Activated CD8-positive, alpha-beta T cell treated with anti-CD3 and anti-CD28 coated beads, Interleukin-2, amount 10 ng/mL, durations not matched to agents 7 days and 5 days (primary cell): ENCODE measurements at regions not wholly inside any gene's neighbourhood (a gene's known extent, or its start where the extent isn't known, plus 50 kb on each side); places are given as distances from the start of the nearest gene placed in this dataset.
"Not testable (repeated sequence)": the region's sequence is repeated elsewhere in the genome, so short reads cannot be mapped to it uniquely, and the experiment has no call there.

Experiments used
- ATAC-seq: fragments of 150-1000 bp; cut with Tn5 transposase; one replicate; pipeline ENCODE4 v1.10.0; 2021; ENCODE audit warnings: moderate library complexity
- CTCF ChIA-PET: fragments of 350-600 bp; sonication (Branson Sonifier 250); formaldehyde crosslinking; loops from one replicate; lab custom pipeline; 2021; ENCODE audit warnings: antibody characterized with exemption; lab: Charles Lee
- POLR2A ChIA-PET: fragments of 350-600 bp; sonication (Branson Sonifier 250); formaldehyde crosslinking; loops from one replicate; lab custom pipeline; 2021; ENCODE audit warnings: antibody characterized with exemption; lab: Charles Lee
- DNase-seq: peaks from one replicate; pipeline ENCODE4 v3.0.0-alpha.2; 2020
- H3K27ac Mint-ChIP-seq: one replicate; pipeline ENCODE4 v1.8.0; 2021; ENCODE audit warnings: mild to moderate bottlenecking, mixed read lengths
- H3K27me3 Mint-ChIP-seq: one replicate; pipeline ENCODE4 v1.8.0; 2021; ENCODE audit warnings: low read depth, mixed read lengths
- H3K36me3 Mint-ChIP-seq: one replicate; pipeline ENCODE4 v1.8.0; 2021; ENCODE audit warnings: low read depth, mixed read lengths
- H3K4me1 Mint-ChIP-seq: one replicate; pipeline ENCODE4 v1.8.0; 2021; ENCODE audit warnings: low read depth, mixed read lengths
- H3K4me3 Mint-ChIP-seq: one replicate; pipeline ENCODE4 v1.8.0; 2021; ENCODE audit warnings: mild to moderate bottlenecking, mixed read lengths
- H3K9me3 Mint-ChIP-seq: one replicate; pipeline ENCODE4 v1.8.0; 2022; ENCODE audit warnings: mixed read lengths; ENCODE audit not compliant: insufficient read depth

DNA sequence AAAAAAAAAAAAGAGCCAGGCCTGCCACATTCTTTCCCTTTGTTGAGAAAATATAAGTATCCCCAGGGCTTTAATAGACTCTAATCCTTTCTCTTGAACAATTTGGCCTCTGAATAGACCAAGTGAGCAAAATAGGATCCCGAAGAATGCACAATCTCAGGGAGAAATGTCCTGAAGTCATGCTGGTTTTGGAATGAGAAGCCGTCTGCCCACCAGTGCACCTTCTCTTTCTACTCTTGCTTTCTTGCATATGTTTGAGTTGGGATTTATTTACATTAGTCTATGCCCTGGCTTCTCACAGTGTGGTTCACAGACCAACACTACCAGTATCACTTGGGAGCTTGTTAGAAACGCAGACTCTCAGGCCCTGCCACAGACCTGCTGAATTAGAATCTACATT lies 153.0 kb downstream of the ZNF621 start:
- no peaks in the 10 kb centered on the region for H3K4me1 Mint-ChIP-seq
- ATAC-seq (no peak), DNase-seq (no peak)
- H3K36me3 Mint-ChIP-seq = no peaks in the 10 kb centered on the region
- no peaks in the 10 kb centered on the region for H3K9me3 Mint-ChIP-seq
- CTCF ChIA-PET = no interaction called here
- POLR2A ChIA-PET = no interaction called here
- peaks cover 20% of the 10 kb centered on the region for H3K27me3 Mint-ChIP-seq
- H3K27ac Mint-ChIP-seq = no peak overlapping the region
- H3K4me3 Mint-ChIP-seq = no peak overlapping the region

DNA sequence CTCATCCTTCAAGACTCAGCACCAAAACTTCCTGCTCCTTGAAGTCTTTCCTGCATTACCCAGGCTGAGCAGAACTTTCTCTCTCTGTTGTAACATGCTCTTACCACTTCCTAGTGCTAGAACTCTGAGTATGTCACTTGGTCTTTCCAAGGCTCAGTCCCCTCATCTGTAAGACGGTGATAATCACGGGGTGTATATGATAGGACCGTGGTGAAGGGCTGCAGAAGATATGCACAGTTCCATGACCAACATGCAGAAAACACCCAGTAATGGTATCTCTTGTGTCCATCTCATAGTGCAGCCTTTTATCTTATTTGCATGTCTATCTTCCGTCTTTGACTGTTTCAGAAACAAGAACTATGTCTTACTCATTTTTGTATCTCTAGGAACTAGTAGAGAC lies 154.5 kb downstream of the ZNF621 start:
- H3K27me3 Mint-ChIP-seq = peaks cover 13% of the 10 kb centered on the region
- H3K9me3 Mint-ChIP-seq = no peaks in the 10 kb centered on the region
- ChIA-PET POLR2A (no interaction called here), CTCF (no interaction called here)
- no peaks in the 10 kb centered on the region for H3K4me1 Mint-ChIP-seq
- no peak for DNase-seq
- H3K4me3 Mint-ChIP-seq = no peak overlapping the region
- no peaks in the 10 kb centered on the region for H3K36me3 Mint-ChIP-seq
- ATAC-seq = no peak
- no peak overlapping the region for H3K27ac Mint-ChIP-seq

DNA sequence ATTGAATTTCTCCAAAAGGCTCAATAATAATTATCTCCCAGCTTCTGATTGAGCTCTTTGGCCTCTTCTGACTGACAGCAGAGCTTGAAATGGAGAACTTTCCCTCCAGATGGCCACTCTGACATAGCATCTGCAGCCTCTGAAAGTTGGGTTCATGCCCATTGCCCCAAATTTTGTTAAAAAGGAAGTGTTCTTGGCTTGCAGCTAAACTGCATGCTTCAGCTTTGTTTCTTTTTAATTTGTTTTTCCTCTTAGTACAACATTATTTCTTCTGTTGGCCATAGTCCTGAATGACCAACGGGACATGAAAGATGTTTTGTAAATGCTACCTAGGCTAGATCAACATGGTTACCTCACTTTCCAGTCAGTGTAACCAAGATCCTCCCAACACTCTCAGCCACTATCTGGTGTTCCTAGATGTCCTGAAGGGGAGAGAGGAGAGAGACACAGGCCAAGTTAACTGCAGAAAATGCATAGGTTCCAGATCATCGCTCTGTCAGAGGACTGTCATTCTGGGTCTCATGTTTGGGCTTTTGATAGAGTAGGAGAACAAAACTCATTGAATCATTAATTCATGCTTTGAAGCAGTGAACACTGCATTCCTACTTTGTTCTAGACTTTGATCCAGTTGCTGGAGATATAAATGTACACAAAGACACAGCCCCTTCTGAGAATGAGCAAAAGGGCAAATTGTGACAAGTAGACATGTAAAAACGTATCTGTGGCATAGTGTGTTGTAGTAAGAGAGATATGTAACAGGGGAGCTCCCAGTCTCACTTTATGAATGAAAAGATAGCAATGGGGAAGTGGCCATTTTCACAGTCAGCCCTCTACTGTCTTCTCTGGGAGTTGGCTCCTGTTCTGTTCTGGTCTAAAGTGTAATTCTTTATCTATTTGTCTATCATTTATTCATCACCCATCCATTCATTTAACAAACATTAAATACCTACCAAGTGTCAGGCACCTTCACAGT lies 156.2 kb downstream of the ZNF621 start:
- DNase-seq = no peak
- no peak overlapping the region for H3K4me3 Mint-ChIP-seq
- no peak overlapping the region for H3K27ac Mint-ChIP-seq
- H3K36me3 Mint-ChIP-seq = no peaks in the 10 kb centered on the region
- H3K27me3 Mint-ChIP-seq = peaks cover 12% of the 10 kb centered on the region
- ChIA-PET CTCF (interaction anchor here (0.6 kb wide), 1 partner anchor 699 kb away, joined by 3 read pairs; no protein-coding TSS in a partner anchor), POLR2A (no interaction called here)
- no peak for ATAC-seq
- H3K4me1 Mint-ChIP-seq = no peaks in the 10 kb centered on the region
- no peaks in the 10 kb centered on the region for H3K9me3 Mint-ChIP-seq

DNA sequence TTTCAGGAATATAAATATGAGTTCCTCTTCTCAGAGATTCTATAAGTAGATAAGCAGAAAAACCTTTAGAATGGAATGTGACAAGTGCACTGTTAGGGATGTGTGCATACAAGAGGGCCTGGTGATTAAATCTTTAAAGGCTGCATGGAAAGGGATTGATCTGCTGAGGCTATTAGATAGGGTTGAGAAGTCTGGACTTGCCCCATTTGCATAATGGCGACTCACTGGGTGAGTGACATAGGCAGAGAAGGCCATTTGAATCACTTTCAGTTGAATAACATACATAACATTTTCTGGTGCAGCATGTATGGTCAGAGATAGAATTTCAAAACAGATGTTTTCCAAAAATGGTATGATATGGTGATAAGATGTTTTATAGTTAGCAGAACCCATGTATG lies 156.9 kb downstream of the ZNF621 start:
- DNase-seq (no peak), ATAC-seq (no peak)
- H3K4me1 Mint-ChIP-seq = no peaks in the 10 kb centered on the region
- H3K4me3 Mint-ChIP-seq = no peak overlapping the region
- H3K36me3 Mint-ChIP-seq = no peaks in the 10 kb centered on the region
- H3K27ac Mint-ChIP-seq = no peak overlapping the region
- H3K27me3 Mint-ChIP-seq = peaks cover 16% of the 10 kb centered on the region
- H3K9me3 Mint-ChIP-seq = no peaks in the 10 kb centered on the region
- CTCF ChIA-PET = no interaction called here
- POLR2A ChIA-PET = no interaction called here

DNA sequence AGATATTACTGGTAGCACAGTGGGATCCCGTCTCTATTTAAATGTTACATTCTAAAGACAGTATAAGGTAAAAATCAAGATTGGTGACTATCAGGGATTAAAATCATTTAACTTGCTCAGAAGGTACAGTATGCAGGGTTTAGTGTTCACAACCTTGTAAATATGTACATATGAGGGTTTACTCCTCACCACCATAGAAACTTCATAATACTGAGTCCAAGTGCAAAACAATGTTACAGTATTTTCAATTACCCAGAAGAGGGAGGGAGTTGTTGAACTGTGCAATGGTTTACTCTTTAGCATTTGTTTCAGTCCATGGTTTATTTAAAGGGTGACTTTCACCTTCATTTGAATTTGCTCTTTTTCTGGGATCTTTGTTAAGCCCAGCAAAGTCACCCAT lies 165.1 kb downstream of the ZNF621 start:
- Mint-ChIP-seq H3K4me3 (no peak overlapping the region), H3K4me1 (no peaks in the 10 kb centered on the region), H3K27ac (no peak overlapping the region), H3K27me3 (peaks cover 19% of the 10 kb centered on the region), H3K36me3 (no peaks in the 10 kb centered on the region), H3K9me3 (no peaks in the 10 kb centered on the region)
- ATAC-seq = no peak
- POLR2A ChIA-PET = no interaction called here
- CTCF ChIA-PET = no interaction called here
- DNase-seq = no peak

DNA sequence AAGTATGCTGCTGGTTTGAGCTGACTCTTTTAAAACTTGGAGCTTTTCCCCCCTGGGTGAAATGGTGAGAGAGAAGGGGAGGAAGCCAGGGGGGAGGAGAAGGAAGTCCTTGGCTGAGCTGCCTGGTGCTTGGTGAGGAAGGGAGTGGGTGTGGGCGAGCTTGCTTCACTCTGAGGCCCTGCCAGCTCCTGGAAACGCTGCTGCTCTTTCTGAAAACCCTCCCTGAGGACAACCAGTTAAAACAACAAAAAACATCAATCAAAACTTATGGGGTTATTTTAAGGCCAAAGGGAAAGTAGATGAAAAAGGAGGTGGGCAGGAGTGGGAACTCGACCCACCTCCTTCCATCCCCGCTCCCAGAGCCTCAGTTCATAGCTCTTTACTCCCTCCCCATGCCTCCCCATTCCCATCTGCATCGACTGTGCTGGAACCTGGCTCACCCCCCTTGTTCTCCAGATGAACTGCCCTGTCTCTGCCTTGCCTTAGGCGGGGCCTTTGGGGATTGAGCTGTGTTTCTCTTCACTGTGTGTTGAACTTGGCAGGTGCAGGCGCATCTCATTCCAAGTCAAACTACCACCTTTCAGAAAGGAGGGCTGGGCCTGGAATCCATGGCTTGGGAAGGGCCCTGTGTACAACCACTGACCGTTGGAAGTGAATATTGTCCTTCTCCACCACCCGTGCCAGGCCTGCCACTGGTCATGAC lies 166.1 kb downstream of the ZNF621 start:
- CTCF ChIA-PET = no interaction called here
- DNase-seq (no peak), ATAC-seq (no peak)
- Mint-ChIP-seq H3K4me3 (no peak overlapping the region), H3K4me1 (no peaks in the 10 kb centered on the region), H3K27ac (no peak overlapping the region), H3K36me3 (no peaks in the 10 kb centered on the region), H3K27me3 (peaks cover 19% of the 10 kb centered on the region), H3K9me3 (no peaks in the 10 kb centered on the region)
- POLR2A ChIA-PET = no interaction called here

DNA sequence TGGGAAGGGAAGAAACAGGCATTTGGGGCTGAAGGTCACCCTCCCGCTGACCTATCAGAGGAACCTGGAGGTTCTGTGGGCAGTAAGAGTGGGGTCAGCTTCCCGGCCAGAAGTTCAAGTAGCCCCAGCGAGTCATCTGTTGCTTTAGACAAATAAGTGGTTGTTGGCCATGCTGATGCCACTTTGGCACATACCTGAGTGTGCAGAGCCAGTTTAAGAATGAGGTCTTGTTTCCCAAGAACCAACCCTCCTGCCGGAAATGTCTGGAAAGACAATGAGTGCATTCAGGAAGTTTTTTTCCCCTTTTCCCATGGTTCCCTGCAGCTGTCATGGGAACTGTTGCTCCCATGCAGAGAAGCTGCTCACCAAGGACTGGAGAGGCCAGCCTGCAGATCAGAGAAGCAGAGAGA lies 166.7 kb downstream of the ZNF621 start:
- ATAC-seq (no peak), DNase-seq (no peak)
- Mint-ChIP-seq H3K9me3 (no peaks in the 10 kb centered on the region), H3K4me1 (no peaks in the 10 kb centered on the region), H3K27ac (no peak overlapping the region), H3K4me3 (no peak overlapping the region), H3K27me3 (peaks cover 21% of the 10 kb centered on the region), H3K36me3 (no peaks in the 10 kb centered on the region)
- ChIA-PET CTCF (no interaction called here), POLR2A (no interaction called here)

DNA sequence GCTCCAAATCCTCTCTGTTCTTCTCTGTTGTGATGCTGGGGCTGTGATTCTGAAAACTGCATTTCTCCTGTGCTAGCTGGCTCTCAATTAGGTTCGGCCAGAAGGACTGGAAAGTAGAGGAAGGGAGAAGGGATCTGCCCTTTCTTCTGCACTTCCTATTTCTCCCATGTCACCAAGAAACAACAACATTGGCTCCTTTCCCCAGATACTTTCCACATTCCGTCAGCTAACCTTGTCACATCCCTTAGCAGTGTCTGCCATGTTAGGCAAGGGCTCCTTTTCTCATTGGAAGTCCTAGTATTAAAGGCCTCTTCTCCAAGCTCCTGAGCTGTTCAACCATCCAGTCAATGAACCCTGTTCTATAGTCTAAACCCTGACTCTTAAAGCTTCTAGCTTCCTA lies 171.1 kb downstream of the ZNF621 start:
- Mint-ChIP-seq H3K27me3 (peaks cover 20% of the 10 kb centered on the region), H3K4me3 (no peak overlapping the region), H3K36me3 (no peaks in the 10 kb centered on the region), H3K9me3 (no peaks in the 10 kb centered on the region), H3K4me1 (no peaks in the 10 kb centered on the region), H3K27ac (no peak overlapping the region)
- CTCF ChIA-PET = no interaction called here
- POLR2A ChIA-PET = no interaction called here
- no peak for DNase-seq
- ATAC-seq = no peak

DNA sequence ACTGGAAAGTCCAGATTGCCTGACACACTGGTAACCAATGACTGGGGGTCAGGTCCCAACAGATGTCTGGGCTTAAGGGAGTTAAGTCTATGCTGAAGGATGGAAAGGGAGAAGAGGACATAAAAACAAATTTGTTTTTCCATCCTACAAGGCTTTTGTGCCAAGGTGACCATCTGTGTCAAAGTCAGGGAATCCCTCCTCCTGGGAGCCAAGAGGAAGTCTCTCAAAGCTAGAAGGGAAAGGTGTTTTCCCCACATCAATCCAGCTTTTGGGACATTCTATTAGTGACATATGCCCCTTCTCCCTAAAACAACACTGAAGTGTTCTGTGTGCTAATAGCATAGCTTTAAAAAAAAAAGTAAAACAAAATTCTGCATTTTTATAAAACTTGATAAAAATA lies 173.9 kb downstream of the ZNF621 start:
- POLR2A ChIA-PET = not testable (repeated sequence)

DNA sequence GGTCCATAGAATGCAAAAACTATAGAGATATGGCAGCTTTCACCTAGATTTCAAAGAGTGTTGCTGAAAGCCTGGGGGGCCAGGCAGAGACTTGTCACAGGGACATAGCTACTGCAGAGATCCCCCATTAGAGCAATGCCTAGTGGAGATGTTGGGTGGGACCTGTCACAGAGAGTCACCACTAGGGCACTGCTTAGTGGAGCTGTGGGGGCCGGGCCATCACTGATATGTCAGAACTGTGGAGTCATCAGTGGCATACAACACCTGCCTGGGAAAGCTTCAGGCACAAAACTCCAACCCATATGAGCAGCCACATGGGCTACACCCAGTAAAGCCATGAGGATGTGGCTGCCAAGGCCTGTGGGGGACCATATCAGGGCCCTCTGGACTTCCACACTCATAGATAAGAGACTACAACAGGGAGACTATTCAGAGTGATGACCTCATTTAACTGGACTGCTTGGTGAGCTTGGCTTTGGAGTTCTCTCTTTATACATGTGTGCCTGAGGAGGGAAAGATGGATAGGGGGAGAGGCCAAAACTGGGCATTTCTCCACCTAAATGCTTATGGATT lies 176.3 kb downstream of the ZNF621 start:
- Mint-ChIP-seq H3K9me3 (no peaks in the 10 kb centered on the region), H3K27me3 (peaks cover 14% of the 10 kb centered on the region), H3K4me3 (no peak overlapping the region), H3K4me1 (no peaks in the 10 kb centered on the region), H3K27ac (no peak overlapping the region), H3K36me3 (no peaks in the 10 kb centered on the region)
- CTCF ChIA-PET = no interaction called here
- ATAC-seq (no peak), DNase-seq (no peak)
- POLR2A ChIA-PET = no interaction called here

More for the DNA sequence above, 173.9 kb downstream of the ZNF621 start:
- H3K4me1 Mint-ChIP-seq, H3K9me3 Mint-ChIP-seq, H3K36me3 Mint-ChIP-seq, CTCF ChIA-PET, DNase-seq, H3K27ac Mint-ChIP-seq, H3K27me3 Mint-ChIP-seq, ATAC-seq, H3K4me3 Mint-ChIP-seq: not testable (repeated sequence)

DNA sequence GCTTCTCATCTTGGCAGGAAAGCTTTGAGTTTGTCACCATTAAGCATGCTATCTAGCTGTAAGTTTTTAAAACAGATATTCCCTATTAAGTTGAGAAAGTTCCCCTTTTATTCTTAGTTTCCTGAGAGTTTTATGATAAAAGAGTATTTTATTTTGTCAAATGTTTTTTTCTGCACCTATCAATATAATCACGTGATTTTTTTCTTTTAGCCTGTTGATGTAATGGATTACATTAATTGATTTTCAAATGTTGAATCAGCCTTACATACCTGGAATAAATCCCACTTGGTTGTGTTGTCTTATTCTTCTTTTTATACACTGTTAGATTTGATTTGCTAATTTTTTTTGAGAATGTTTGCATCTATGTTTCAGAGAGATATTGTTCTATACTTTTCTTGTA lies 179.5 kb downstream of the ZNF621 start:
- no peaks in the 10 kb centered on the region for H3K4me1 Mint-ChIP-seq
- POLR2A ChIA-PET = no interaction called here
- CTCF ChIA-PET = no interaction called here
- H3K9me3 Mint-ChIP-seq = no peaks in the 10 kb centered on the region
- no peaks in the 10 kb centered on the region for H3K36me3 Mint-ChIP-seq
- peaks cover 17% of the 10 kb centered on the region for H3K27me3 Mint-ChIP-seq
- no peak for DNase-seq
- no peak overlapping the region for H3K27ac Mint-ChIP-seq
- no peak for ATAC-seq
- H3K4me3 Mint-ChIP-seq = no peak overlapping the region

DNA sequence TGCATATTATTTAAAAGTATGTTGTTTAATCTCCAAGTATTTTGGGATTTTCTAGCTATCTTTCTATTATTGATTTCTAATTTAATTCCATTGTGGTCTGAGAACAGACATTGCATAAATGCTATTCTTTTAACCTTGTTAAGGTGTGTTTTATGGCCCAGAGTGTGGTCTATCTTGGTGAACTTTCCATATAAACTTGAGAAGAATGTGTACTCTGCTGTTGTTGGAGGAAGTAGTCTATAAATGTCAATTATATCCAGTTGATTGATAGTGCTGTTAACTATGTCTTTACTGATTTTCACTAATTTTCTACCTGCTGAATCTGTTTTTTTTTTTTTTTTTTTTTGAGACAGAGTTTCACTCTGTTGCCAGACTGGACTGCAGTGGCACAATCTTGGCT lies 180.9 kb downstream of the ZNF621 start:
- peaks cover 16% of the 10 kb centered on the region for H3K27me3 Mint-ChIP-seq
- no peak overlapping the region for H3K27ac Mint-ChIP-seq
- H3K9me3 Mint-ChIP-seq = no peaks in the 10 kb centered on the region
- ChIA-PET CTCF (no interaction called here), POLR2A (no interaction called here)
- no peaks in the 10 kb centered on the region for H3K36me3 Mint-ChIP-seq
- DNase-seq (no peak), ATAC-seq (no peak)
- no peaks in the 10 kb centered on the region for H3K4me1 Mint-ChIP-seq
- no peak overlapping the region for H3K4me3 Mint-ChIP-seq
